CD4-positive, alpha-beta T cell treated with Interleukin-17A for 1 hour (primary cell): ENCODE measurements at regions not wholly inside any gene's neighbourhood (a gene's known extent, or its start where the extent isn't known, plus 50 kb on each side); places are given as distances from the start of the nearest gene placed in this dataset.
"Not testable (repeated sequence)": the region's sequence is repeated elsewhere in the genome, so short reads cannot be mapped to it uniquely, and the experiment has no call there.

Experiments used
- DNase-seq: peaks from one replicate; pipeline ENCODE4 v3.0.0-alpha.2; 2020

GRCh38 chr18:2144811-2145210 lies 426.5 kb downstream of the METTL4 start:
- no peak for DNase-seq

DNA sequence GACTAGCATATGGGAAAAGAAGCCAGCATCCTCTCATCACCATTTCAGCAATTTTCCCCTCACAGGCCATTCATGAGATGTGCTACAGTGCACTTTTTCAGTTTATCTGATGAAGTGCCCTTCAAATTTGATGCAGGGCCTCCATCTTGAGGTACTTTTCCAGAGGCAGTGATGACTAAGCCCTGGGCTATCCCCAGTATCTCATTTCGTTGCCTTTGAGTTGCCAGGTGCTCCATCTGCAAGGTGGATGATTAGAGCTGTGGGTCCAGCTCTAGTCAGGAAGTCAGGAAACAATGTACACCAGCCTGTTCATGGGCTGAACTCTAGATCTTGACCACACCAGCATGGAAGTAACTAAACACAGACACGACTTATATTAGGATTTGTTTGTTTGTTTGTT lies 425.2 kb downstream of the METTL4 start:
- no peak for DNase-seq

DNA sequence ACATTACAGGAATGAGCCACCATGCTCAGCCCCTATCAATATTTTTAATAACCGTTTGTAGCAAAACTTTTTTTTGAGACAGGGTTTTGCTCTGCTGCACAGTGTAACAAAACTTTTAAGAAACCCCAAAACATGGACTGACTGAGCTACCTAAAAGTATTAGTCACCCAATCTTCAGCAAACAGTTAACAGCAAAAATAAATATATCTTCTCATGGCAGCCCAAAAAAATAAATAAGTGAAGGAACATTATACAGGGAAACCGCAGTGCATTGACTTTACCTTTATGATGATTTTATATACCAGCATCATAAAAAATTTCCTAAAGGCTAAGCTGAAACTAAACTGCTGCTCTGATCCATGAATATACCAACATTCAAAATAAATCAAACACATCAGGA lies 424.6 kb downstream of the METTL4 start:
- no peak for DNase-seq

DNA sequence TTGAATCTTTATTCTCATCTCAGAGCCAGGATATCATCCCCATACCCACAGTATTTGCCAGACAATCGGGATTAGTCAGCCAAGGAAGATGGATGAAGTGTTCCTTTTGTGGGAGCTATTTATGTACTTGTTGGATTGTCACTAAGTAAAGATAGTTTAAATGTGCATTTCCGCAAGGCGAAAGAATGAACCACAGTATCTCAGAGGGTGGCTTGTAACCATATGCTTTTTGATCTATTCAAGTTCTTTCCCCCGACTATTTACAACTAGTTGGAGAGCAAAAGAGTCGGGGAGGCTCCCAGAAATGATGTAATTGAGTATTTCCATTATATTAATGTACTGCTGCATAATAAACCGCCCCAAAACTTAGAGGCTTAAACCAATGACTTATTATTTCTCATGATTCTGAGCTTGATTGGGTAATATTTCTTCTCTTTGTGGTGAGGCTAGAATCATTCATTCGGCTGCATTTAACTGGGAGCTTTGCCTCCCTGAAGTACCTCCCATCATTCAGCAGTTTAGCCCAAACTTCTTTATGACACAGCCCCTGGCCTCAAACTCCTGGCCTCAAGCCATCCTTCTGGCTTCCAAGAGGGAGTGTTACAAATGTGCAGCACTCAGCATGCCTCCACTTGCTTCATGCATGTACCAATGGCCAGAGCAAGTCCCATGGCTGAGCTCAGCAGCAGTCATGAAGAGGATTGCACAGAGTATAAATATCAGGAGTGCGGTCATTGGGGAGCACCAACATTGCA lies 423.7 kb downstream of the METTL4 start:
- DNase-seq = no peak

DNA sequence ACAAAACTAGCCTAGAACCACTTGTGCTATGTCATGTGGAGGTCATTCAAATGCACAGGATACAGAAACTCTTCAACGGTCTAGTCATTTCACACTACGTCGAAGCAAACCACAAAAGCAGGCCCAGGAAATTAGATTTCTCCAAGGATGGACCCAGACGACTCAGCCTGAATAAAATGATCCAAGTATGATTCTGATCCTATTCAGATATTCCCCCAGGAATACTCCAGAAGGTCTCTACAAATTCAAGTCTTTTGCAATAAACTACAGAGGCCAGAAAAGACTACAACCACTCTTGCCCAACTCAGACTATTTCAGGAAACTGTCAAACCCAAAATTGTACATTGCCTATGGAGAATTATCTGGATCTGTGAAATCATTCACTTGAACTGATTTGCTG lies 422.5 kb downstream of the METTL4 start:
- DNase-seq = no peak

GRCh38 chr18:2150566-2150965 lies 420.7 kb downstream of the METTL4 start:
- DNase-seq = no peak

DNA sequence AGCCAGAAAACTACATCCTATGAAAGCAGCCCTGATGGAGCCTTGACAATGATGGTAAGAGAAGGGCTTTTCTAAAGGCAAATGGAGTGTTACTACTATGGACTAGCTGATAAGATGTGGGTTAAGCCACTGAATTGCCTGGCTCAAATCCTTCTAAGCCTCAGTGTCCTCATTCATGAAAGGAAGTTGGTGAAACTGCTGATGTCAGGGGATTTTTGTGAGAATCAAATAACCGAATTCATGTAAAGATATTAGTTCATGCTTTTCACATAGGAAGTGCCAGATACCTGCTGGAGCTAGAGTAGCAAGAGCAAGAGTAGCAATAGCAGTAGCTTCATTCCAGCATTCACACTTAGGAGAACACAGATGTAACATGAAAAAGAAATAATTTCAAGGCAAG lies 417.0 kb downstream of the METTL4 start:
- no peak for DNase-seq

- no peak for DNase-seq
These were observed 406.4 kb downstream of the METTL4 start for GRCh38 chr18:2164644-2165550.

- not testable (repeated sequence) for DNase-seq
These were observed 404.4 kb downstream of the METTL4 start for GRCh38 chr18:2166876-2167275.

- no peak for DNase-seq
These were observed 403.3 kb downstream of the METTL4 start for GRCh38 chr18:2168022-2168421.

DNA sequence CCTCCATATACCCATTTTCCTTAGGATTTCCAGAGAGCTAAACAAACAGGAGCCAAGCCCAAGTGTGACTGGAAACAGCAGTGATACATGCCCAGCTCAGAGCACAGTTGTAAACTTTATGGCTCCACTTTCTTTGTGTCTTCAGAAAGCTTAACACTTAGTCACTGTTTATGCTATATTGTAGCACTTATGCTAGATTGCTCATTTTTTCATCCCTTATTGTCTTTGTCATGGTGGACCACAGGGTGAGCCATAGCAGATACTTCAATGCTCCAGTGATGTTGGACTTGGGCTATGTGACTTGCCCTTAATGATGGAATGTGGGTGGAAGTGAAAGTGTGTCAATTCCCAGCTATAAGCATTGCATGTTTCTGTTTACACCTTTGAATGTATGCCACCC lies 401.6 kb downstream of the METTL4 start:
- no peak for DNase-seq

- DNase-seq = no peak
These were observed 399.3 kb downstream of the METTL4 start for GRCh38 chr18:2171840-2172625.

- DNase-seq = no peak
These were observed 398.4 kb downstream of the METTL4 start for GRCh38 chr18:2172881-2173280.

DNA sequence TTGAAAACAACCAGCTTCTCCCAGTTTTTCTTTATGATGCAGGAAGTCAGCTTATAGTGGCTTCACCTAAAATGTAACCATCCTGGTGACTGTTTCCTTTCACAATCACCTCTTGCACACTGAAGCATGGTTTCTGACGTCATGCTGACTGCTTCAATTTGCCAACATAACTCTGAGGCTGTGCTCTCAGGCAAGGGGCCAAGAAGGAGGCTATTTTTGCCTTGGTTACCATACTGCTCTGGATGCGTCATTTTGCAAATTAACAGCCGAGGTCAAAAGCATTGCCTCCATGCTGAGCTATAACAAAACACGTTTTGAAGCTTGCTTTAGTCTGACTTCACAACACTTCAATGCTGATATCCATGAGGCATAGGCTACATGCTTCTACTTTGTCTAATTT lies 397.8 kb downstream of the METTL4 start:
- no peak for DNase-seq

GRCh38 chr18:2178036-2178435 lies 393.3 kb downstream of the METTL4 start:
- no peak for DNase-seq

- DNase-seq = no peak
These were observed 391.7 kb downstream of the METTL4 start for GRCh38 chr18:2179498-2180183.

GRCh38 chr18:2180586-2180985 lies 390.7 kb downstream of the METTL4 start:
- DNase-seq = no peak

DNA sequence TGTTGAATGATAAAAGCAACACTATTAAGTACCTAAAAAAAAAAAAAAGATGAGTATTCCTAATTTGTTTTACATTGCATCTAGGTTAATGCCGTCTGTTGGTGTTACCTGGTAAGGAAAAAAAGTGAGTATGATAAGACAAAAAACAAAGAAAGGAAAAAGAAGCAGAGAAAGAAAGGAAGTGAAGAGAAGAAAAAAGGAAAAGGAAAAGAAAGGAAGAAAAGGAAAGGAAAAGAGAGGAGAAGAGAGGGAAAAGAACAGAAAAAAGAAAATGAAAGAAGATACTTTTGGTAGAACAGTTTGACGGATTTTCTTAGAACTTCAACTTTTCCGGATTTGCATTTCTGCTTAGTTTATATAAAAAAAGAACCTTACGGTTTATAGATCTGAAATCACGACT lies 387.9 kb downstream of the METTL4 start:
- no peak for DNase-seq

- no peak for DNase-seq
These were observed 384.3 kb downstream of the METTL4 start for GRCh38 chr18:2186967-2187366.

- DNase-seq = no peak
These were observed 383.0 kb downstream of the METTL4 start for GRCh38 chr18:2188258-2188657.

DNA sequence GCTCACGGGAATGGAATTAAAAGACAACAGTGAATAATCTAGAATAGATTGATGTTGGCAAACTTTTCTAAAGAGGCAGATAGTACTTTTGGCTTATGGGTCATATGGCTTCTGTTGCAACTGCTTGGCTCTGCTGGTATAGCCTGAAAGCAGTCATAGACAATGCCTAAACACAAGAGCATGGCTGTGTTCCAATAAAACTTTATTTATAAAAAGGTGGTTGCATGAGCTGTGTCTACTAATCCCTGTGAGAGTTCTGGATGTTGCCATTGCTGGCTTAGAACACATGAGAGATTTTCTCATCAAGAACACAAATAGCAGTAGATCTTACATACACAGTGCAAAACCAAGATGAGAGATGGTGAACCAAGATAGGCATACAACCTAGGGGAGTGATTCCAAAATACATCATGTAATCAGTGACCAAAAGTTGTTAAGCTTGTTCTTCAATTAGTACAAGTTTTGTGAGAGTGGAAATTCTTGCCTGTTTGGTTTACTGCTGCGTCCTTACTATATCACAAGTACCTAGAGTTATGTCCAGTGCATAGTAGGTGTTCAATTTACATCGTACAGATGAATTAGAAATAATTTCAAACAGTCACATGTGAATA lies 380.0 kb downstream of the METTL4 start:
- no peak for DNase-seq

DNA sequence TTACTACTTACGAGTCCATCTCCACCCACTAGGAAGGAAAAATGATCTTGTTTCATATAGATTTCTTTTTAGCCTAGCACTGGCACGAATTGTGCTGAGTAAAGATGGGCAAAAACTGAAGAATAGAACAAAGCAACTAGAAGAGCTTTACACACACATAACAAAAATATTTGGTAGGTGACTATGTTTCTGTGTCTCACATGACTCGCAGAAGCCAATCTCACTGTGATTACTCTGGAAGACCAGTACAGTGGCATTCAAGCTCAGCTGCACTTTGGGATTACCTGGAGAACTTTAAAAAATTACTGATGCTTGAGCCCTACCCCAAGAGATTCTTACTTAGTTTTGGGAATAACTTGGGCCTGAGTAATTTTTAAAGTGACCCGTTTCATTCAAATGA lies 378.7 kb downstream of the METTL4 start:
- no peak for DNase-seq
